ENCODE measurements at regions not wholly inside any gene's neighbourhood (a gene's known extent, or its start where the extent isn't known, plus 50 kb on each side); places are given as distances from the start of the nearest gene placed in this dataset.

DNA sequence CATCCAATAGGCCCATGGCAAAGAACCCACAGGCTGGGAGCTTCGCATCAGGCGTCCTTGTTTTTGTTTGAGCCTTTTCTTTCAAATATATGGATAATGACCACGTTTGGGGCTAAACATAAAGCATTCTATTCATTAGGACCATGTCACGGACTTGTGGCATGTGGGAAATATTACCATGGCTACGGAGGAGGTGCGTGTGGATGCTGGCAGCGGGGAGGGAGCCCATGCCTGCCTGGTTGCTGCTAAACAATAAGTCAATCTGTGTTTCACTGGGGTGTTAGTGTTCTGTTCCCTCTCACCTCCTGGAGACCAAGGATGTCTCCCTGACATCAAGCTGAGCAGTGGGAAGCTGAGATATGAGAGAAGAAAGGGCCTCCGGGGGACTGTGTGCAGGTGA is 121.1 kb downstream of the IRS2 start:
- TF ChIP-seq FOSL1 (IDR thresholded peaks at IDR 0.05; ENCODE audit: low read depth) (no peak), EZH2 (IDR thresholded peaks at IDR 0.05) (no peak), SP1 (IDR thresholded peaks at IDR 0.05; ENCODE audit: low read depth) (no peak), POLR2AphosphoS5 (IDR thresholded peaks at IDR 0.05; ENCODE audit: low read depth, low read length) (no peak), CEBPB (IDR thresholded peaks at IDR 0.05; ENCODE audit: low read depth) (no peak), POLR2A (IDR thresholded peaks at IDR 0.05; ENCODE audit: borderline replicate concordance, extremely low read depth, insufficient read depth, insufficient read length) (no peak), YY1 (IDR thresholded peaks at IDR 0.05; ENCODE audit: extremely low read depth, insufficient replicate concordance, low read depth, low read length) (no peak), EZH2phosphoT487 (IDR thresholded peaks at IDR 0.05; ENCODE audit: borderline replicate concordance) (no peak), TCF7L2 (IDR thresholded peaks at IDR 0.05; ENCODE audit: borderline replicate concordance, extremely low read depth, insufficient read depth, insufficient read length) (no peak), RAD21 (IDR thresholded peaks at IDR 0.05; ENCODE audit: low read depth) (no peak), JUND (IDR thresholded peaks at IDR 0.05) (no peak)
- TF ChIP-seq, protein P1, sequence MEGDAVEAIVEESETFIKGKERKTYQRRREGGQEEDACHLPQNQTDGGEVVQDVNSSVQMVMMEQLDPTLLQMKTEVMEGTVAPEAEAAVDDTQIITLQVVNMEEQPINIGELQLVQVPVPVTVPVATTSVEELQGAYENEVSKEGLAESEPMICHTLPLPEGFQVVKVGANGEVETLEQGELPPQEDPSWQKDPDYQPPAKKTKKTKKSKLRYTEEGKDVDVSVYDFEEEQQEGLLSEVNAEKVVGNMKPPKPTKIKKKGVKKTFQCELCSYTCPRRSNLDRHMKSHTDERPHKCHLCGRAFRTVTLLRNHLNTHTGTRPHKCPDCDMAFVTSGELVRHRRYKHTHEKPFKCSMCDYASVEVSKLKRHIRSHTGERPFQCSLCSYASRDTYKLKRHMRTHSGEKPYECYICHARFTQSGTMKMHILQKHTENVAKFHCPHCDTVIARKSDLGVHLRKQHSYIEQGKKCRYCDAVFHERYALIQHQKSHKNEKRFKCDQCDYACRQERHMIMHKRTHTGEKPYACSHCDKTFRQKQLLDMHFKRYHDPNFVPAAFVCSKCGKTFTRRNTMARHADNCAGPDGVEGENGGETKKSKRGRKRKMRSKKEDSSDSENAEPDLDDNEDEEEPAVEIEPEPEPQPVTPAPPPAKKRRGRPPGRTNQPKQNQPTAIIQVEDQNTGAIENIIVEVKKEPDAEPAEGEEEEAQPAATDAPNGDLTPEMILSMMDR (IDR thresholded peaks at IDR 0.05 in 2 of 3, conservative IDR thresholded peaks at IDR 0.05 in 1 of 3; ENCODE audit: borderline replicate concordance in 1 of 3, insufficient read depth in 1 of 3, low read depth in 2 of 3, low read length in 2 of 3), result no peak
- TF ChIP-seq, protein P2, sequence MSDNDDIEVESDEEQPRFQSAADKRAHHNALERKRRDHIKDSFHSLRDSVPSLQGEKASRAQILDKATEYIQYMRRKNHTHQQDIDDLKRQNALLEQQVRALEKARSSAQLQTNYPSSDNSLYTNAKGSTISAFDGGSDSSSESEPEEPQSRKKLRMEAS (IDR thresholded peaks at IDR 0.05), result no peak
- TF ChIP-seq, protein P3, sequence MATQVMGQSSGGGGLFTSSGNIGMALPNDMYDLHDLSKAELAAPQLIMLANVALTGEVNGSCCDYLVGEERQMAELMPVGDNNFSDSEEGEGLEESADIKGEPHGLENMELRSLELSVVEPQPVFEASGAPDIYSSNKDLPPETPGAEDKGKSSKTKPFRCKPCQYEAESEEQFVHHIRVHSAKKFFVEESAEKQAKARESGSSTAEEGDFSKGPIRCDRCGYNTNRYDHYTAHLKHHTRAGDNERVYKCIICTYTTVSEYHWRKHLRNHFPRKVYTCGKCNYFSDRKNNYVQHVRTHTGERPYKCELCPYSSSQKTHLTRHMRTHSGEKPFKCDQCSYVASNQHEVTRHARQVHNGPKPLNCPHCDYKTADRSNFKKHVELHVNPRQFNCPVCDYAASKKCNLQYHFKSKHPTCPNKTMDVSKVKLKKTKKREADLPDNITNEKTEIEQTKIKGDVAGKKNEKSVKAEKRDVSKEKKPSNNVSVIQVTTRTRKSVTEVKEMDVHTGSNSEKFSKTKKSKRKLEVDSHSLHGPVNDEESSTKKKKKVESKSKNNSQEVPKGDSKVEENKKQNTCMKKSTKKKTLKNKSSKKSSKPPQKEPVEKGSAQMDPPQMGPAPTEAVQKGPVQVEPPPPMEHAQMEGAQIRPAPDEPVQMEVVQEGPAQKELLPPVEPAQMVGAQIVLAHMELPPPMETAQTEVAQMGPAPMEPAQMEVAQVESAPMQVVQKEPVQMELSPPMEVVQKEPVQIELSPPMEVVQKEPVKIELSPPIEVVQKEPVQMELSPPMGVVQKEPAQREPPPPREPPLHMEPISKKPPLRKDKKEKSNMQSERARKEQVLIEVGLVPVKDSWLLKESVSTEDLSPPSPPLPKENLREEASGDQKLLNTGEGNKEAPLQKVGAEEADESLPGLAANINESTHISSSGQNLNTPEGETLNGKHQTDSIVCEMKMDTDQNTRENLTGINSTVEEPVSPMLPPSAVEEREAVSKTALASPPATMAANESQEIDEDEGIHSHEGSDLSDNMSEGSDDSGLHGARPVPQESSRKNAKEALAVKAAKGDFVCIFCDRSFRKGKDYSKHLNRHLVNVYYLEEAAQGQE (IDR thresholded peaks at IDR 0.05; ENCODE audit: low read depth), result no peak

Measured in HCT116 (cell line).